ENCODE measurements at regions not wholly inside any gene's neighbourhood (a gene's known extent, or its start where the extent isn't known, plus 50 kb on each side); places are given as distances from the start of the nearest gene placed in this dataset.

- no peak for TF ChIP-seq CTCF (IDR thresholded peaks at IDR 0.05; ENCODE audit: extremely low read depth, low read depth, low read length)
- H3K4me3 ChIP-seq (ENCODE audit: insufficient read depth, low read length), result no peak overlapping the region
- H3K4me1 ChIP-seq (ENCODE audit: insufficient read depth, low read length), result peaks cover 33% of the 10 kb centered on the region
- no peaks in the 10 kb centered on the region for H4K20me1 ChIP-seq (ENCODE audit: insufficient read depth, low read length)
- no peak overlapping the region for H3K4me2 ChIP-seq (ENCODE audit: insufficient read depth, low read length)
- DNase-seq (ENCODE audit: insufficient read length, low spot score, missing footprints), result peak; percentile 15
- H3K36me3 ChIP-seq (ENCODE audit: insufficient read depth, low read length), result peaks cover 3% of the 10 kb centered on the region
- no peak overlapping the region for H3K27ac ChIP-seq (ENCODE audit: low read depth, low read length)
- peaks cover 71% of the 10 kb centered on the region for H3K79me2 ChIP-seq (ENCODE audit: insufficient read depth, low read length)
- no peaks in the 10 kb centered on the region for H3K27me3 ChIP-seq (ENCODE audit: insufficient read depth, low read length)
- H2AFZ ChIP-seq (ENCODE audit: low read length), result no peak overlapping the region
- H3K9me3 ChIP-seq (ENCODE audit: low read depth, low read length), result no peaks in the 10 kb centered on the region
These were observed 64.7 kb upstream of the WNT7B start for GRCh38 chr22:46041642-46042041.

GRCh38 chr22:46042786-46043185 lies 65.8 kb upstream of the WNT7B start:
- no peaks in the 10 kb centered on the region for H4K20me1 ChIP-seq (ENCODE audit: insufficient read depth, low read length)
- peak; percentile 81 for DNase-seq (ENCODE audit: insufficient read length, low spot score, missing footprints)
- no peaks in the 10 kb centered on the region for H3K27me3 ChIP-seq (ENCODE audit: insufficient read depth, low read length)
- H3K79me2 ChIP-seq (ENCODE audit: insufficient read depth, low read length), result peaks cover 72% of the 10 kb centered on the region
- no peak for TF ChIP-seq CTCF (IDR thresholded peaks at IDR 0.05; ENCODE audit: extremely low read depth, low read depth, low read length)
- H3K36me3 ChIP-seq (ENCODE audit: insufficient read depth, low read length), result peaks cover 3% of the 10 kb centered on the region
- peak overlapping the region; percentile 84 for H3K27ac ChIP-seq (ENCODE audit: low read depth, low read length)
- H2AFZ ChIP-seq (ENCODE audit: low read length), result peak overlapping the region; percentile 86
- peaks cover 30% of the 10 kb centered on the region for H3K4me1 ChIP-seq (ENCODE audit: insufficient read depth, low read length)
- no peaks in the 10 kb centered on the region for H3K9me3 ChIP-seq (ENCODE audit: low read depth, low read length)
- H3K4me3 ChIP-seq (ENCODE audit: insufficient read depth, low read length), result peak overlapping the region; percentile 49
- H3K4me2 ChIP-seq (ENCODE audit: insufficient read depth, low read length), result peak overlapping the region; percentile 95

GRCh38 chr22:46043339-46043738 lies 66.4 kb upstream of the WNT7B start:
- DNase-seq (ENCODE audit: insufficient read length, low spot score, missing footprints), result no peak
- Histone ChIP-seq H3K4me1 (ENCODE audit: insufficient read depth, low read length) (peaks cover 32% of the 10 kb centered on the region), H3K27me3 (ENCODE audit: insufficient read depth, low read length) (no peaks in the 10 kb centered on the region)

More at GRCh38 chr22:46043339-46043738, 66.4 kb upstream of the WNT7B start:
- Histone ChIP-seq H3K9me3 (ENCODE audit: low read depth, low read length) (no peaks in the 10 kb centered on the region), H3K4me2 (ENCODE audit: insufficient read depth, low read length) (peak overlapping the region; percentile 95), H4K20me1 (ENCODE audit: insufficient read depth, low read length) (no peaks in the 10 kb centered on the region), H3K27ac (ENCODE audit: low read depth, low read length) (peak overlapping the region; percentile 84), H3K79me2 (ENCODE audit: insufficient read depth, low read length) (peaks cover 74% of the 10 kb centered on the region), H2AFZ (ENCODE audit: low read length) (peak overlapping the region; percentile 87), H3K36me3 (ENCODE audit: insufficient read depth, low read length) (peaks cover 3% of the 10 kb centered on the region), H3K4me3 (ENCODE audit: insufficient read depth, low read length) (peak overlapping the region; percentile 80)
- TF ChIP-seq CTCF (IDR thresholded peaks at IDR 0.05; ENCODE audit: extremely low read depth, low read depth, low read length), result no peak

Measured in osteoblast (primary cell).